ENCODE measurements at regions not wholly inside any gene's neighbourhood (a gene's known extent, or its start where the extent isn't known, plus 50 kb on each side); places are given as distances from the start of the nearest gene placed in this dataset.

DNA sequence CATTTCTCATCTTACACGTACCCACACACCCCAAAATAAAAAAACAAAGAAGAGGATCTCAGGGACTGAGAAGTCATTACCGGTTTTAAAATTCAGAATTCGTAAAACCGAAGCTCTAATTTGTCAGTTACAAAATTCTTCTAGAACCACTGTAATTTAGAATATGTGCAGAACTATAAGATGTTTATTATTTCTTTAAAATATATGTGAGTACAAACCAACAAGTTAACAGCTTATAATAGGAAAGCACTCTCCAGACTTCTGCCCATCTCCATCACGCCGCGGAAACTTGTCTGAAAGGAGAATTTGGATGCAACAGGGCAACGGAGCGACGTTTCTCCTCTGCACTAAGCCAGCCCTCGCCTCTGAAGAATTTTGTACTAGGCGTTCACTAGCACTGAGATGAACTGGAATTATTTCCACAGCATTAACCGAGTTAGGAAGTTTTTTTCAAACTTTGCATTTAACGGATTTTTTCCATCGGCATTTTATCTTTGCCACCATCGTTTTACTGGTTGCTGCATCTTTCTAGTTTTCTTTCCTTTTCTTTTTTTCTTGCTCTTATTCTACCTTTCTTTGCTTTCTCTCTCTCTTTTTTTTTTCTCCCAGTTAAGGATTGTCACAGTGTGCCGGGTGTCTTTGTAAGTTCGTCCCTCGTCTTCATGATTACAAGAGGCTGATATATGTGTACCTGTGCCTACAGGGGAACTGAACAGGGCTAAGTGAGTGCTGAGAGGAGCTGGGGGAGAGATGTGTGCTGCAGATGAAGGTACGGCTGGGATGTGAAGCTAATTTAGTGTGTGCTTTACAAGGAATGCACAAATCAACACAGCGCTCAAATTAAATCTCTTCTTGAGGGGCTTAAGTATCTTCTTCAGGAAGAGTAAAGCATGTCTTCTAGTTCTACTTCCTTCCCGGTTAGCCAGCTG is 295.9 kb upstream of the NFE2L3 start:
- Histone ChIP-seq H3K27me3 (ENCODE audit: control insufficient read depth, insufficient read depth, low read length) (peaks cover 63% of the 10 kb centered on the region), H3K4me1 (ENCODE audit: control insufficient read depth, insufficient read depth, low read length) (peaks cover 16% of the 10 kb centered on the region), H3K36me3 (ENCODE audit: control insufficient read depth, insufficient read depth, low read length) (no peaks in the 10 kb centered on the region), H3K4me3 (ENCODE audit: low read depth, low read length) (peak overlapping the region; percentile 87), H3K9ac (ENCODE audit: low read depth, low read length) (no peak overlapping the region), H3K9me3 (ENCODE audit: control insufficient read depth, insufficient read depth, low read length) (no peaks in the 10 kb centered on the region)

DNA sequence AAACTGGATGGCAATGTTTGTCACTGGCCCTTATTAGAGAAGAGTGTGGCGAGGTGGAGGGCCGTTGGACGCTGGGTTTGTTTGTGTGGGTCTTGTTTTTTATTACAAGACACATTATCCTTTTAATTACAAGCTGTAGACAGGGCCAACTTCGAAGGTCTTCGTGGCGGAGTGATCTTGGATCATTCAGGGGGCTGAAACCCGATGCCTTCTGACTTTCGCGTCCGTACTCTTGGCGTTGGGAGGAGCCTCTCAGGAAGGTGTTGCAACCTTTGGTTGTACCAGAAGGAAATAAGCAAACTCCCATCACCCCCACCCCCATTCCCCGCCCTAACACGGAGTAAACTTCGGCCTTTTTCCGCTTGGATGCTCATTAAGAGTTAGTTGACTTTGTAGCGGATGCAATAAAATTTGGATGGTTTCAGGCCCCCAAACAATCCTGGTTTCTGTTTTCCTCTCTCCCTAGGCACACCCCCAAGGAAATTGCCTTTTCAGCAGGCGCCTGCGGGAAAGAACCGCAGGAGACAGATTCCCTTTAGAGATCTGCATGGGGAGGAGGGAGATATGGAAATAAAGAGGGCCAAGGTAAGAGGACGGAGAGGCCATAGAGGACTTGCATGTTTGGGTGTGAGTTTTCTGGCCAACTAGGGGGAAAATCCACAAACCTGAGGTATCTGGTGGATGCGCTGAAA is 294.5 kb upstream of the NFE2L3 start:
- peak overlapping the region; percentile 56 for H3K9ac ChIP-seq (ENCODE audit: low read depth, low read length)
- peak overlapping the region; percentile 87 for H3K4me3 ChIP-seq (ENCODE audit: low read depth, low read length)
- H3K4me1 ChIP-seq (ENCODE audit: control insufficient read depth, insufficient read depth, low read length): peaks cover 17% of the 10 kb centered on the region
- H3K9me3 ChIP-seq (ENCODE audit: control insufficient read depth, insufficient read depth, low read length): no peaks in the 10 kb centered on the region
- peaks cover 67% of the 10 kb centered on the region for H3K27me3 ChIP-seq (ENCODE audit: control insufficient read depth, insufficient read depth, low read length)
- H3K36me3 ChIP-seq (ENCODE audit: control insufficient read depth, insufficient read depth, low read length): no peaks in the 10 kb centered on the region

DNA sequence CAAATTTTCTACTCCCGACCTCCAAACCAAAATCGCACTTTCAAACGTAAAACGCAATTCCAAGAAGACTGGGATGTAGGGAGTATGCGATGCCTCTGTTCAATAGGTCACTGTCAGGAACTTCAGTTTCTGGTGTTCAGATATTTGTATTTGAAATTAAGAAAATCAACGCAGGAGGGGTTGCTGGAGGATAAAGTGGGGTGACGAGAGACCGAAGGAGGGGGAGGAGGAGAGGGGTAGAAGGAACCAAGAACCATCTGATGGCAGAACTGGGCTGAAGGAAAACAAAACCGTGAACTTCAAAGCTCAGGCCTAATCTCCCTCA is 293.8 kb upstream of the NFE2L3 start:
- no peaks in the 10 kb centered on the region for H3K36me3 ChIP-seq (ENCODE audit: control insufficient read depth, insufficient read depth, low read length)
- H3K4me1 ChIP-seq (ENCODE audit: control insufficient read depth, insufficient read depth, low read length): peaks cover 19% of the 10 kb centered on the region
- H3K27me3 ChIP-seq (ENCODE audit: control insufficient read depth, insufficient read depth, low read length): peaks cover 62% of the 10 kb centered on the region
- H3K9me3 ChIP-seq (ENCODE audit: control insufficient read depth, insufficient read depth, low read length): no peaks in the 10 kb centered on the region
- H3K4me3 ChIP-seq (ENCODE audit: low read depth, low read length): peak overlapping the region; percentile 87
- H3K9ac ChIP-seq (ENCODE audit: low read depth, low read length): peak overlapping the region; percentile 19

- peak overlapping the region; percentile 87 for H3K4me3 ChIP-seq (ENCODE audit: low read depth, low read length)
- H3K36me3 ChIP-seq (ENCODE audit: control insufficient read depth, insufficient read depth, low read length): no peaks in the 10 kb centered on the region
- peaks cover 56% of the 10 kb centered on the region for H3K27me3 ChIP-seq (ENCODE audit: control insufficient read depth, insufficient read depth, low read length)
- peaks cover 21% of the 10 kb centered on the region for H3K4me1 ChIP-seq (ENCODE audit: control insufficient read depth, insufficient read depth, low read length)
- no peaks in the 10 kb centered on the region for H3K9me3 ChIP-seq (ENCODE audit: control insufficient read depth, insufficient read depth, low read length)
- no peak overlapping the region for H3K9ac ChIP-seq (ENCODE audit: low read depth, low read length)
These were observed 293.2 kb upstream of the NFE2L3 start for GRCh38 chr7:25858525-25859411.

DNA sequence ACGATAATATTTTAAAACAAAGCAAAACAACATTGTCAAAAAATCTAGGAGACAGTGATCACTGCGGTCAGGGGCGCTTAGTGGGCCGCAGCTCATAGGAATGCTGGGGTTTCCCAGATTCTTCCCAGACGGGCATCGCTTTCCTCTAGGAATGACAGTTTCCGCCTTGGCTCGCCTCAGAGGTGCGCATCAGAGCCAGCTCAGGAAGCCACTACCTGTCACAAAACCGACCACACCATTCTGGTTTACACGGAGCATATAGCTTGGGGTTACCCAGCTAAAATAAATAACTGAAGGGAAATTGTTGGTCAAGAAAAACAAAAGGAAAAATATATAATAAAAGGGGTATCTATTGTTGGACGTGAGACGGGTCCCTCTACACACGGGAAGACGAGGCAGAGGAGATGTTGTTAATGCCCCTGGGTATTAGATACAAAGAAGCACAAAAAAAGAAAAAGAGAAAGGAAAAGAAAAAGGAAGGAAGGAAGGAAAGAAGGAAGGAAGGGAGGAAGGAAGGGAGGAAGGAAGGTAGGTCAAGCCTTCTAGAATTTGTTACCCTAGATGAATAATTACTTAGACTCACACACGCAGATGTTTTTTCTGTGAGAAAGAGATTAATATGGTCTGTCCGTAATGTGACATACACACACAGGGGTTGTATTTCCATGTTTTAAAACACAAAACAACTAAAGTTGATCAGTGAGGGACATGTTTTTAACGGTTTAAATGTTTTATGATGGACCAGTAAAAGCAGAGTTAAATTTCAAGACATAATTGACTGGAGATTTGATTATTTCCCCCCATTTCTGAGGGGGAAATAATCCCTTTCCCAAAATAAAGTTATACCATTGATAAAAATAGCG is 292.4 kb upstream of the NFE2L3 start:
- H3K36me3 ChIP-seq (ENCODE audit: control insufficient read depth, insufficient read depth, low read length): no peaks in the 10 kb centered on the region
- H3K4me3 ChIP-seq (ENCODE audit: low read depth, low read length): peak overlapping the region; percentile 87
- no peak overlapping the region for H3K9ac ChIP-seq (ENCODE audit: low read depth, low read length)
- H3K4me1 ChIP-seq (ENCODE audit: control insufficient read depth, insufficient read depth, low read length): peaks cover 16% of the 10 kb centered on the region
- H3K9me3 ChIP-seq (ENCODE audit: control insufficient read depth, insufficient read depth, low read length): no peaks in the 10 kb centered on the region
- H3K27me3 ChIP-seq (ENCODE audit: control insufficient read depth, insufficient read depth, low read length): peaks cover 49% of the 10 kb centered on the region

DNA sequence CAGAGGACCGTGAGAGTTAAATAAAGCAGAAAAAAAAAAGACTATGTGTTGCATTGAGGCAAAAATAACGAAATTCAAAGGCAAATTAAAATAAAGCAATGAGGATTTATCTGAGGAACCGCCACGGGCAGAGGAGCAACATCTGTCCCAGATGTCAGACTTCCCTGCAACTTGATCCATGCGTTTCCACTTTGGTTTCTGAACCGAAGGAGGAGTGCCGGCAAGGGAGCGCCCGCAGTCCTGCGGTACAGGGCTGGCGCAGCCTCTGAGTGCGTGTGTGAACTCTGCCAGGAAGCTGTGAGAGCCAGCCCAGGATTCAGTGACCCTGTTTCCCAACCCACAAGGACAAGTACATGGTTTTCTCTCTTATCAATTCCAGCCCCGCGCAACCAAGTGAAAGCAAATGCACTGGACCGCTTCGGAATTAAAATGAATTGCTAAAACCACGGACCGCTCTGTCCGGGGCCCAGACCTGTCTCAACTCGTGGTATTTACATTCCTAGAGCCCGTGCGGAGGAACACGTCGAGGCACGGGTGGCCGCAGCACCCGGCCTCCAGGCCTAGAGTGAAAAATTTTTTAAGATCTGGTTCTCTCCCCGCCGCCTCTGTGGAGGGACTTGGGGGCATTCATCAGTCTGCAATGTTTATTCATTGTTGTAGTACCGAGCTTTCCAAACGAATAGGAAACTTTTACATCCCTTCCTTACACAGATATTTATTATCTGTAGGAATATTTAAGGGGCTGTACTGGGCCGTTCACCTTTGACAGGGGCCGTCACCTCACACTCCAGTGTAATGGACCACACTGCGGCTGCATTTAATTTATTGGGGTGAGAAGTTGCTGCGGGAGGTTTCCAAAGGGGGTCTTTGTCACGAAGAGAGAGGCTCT is 291.5 kb upstream of the NFE2L3 start:
- Histone ChIP-seq H3K36me3 (ENCODE audit: control insufficient read depth, insufficient read depth, low read length) (no peaks in the 10 kb centered on the region), H3K27me3 (ENCODE audit: control insufficient read depth, insufficient read depth, low read length) (peaks cover 47% of the 10 kb centered on the region), H3K4me1 (ENCODE audit: control insufficient read depth, insufficient read depth, low read length) (peaks cover 19% of the 10 kb centered on the region), H3K9ac (ENCODE audit: low read depth, low read length) (no peak overlapping the region), H3K9me3 (ENCODE audit: control insufficient read depth, insufficient read depth, low read length) (no peaks in the 10 kb centered on the region), H3K4me3 (ENCODE audit: low read depth, low read length) (peak overlapping the region; percentile 3)

DNA sequence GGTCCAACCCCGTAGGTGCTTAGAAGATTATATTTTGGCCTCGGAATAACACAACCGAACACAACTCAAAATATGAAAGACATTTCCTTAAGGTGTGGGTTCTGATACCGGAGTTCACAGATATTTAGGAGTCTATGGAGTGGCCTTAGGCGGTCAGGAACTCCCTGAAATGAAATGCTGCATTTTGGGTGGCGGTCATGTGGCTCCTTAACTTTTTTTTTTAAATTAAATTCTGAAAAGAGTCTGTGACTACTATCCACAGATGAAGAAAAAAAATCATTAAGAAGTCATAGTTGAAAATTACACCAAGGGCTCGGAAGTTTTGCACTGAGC is 290.9 kb upstream of the NFE2L3 start:
- Histone ChIP-seq H3K4me1 (ENCODE audit: control insufficient read depth, insufficient read depth, low read length) (peaks cover 24% of the 10 kb centered on the region), H3K9ac (ENCODE audit: low read depth, low read length) (no peak overlapping the region)

GRCh38 chr7:25861601-25862260 is 290.3 kb upstream of the NFE2L3 start:
- Histone ChIP-seq H3K4me1 (ENCODE audit: control insufficient read depth, insufficient read depth, low read length) (peaks cover 24% of the 10 kb centered on the region), H3K9me3 (ENCODE audit: control insufficient read depth, insufficient read depth, low read length) (no peaks in the 10 kb centered on the region), H3K4me3 (ENCODE audit: low read depth, low read length) (no peak overlapping the region), H3K36me3 (ENCODE audit: control insufficient read depth, insufficient read depth, low read length) (no peaks in the 10 kb centered on the region), H3K9ac (ENCODE audit: low read depth, low read length) (no peak overlapping the region), H3K27me3 (ENCODE audit: control insufficient read depth, insufficient read depth, low read length) (peaks cover 40% of the 10 kb centered on the region)

More for the DNA sequence above, 290.9 kb upstream of the NFE2L3 start:
- Histone ChIP-seq H3K4me3 (ENCODE audit: low read depth, low read length) (no peak overlapping the region), H3K27me3 (ENCODE audit: control insufficient read depth, insufficient read depth, low read length) (peaks cover 41% of the 10 kb centered on the region), H3K36me3 (ENCODE audit: control insufficient read depth, insufficient read depth, low read length) (no peaks in the 10 kb centered on the region), H3K9me3 (ENCODE audit: control insufficient read depth, insufficient read depth, low read length) (no peaks in the 10 kb centered on the region)

- H3K9me3 ChIP-seq (ENCODE audit: control insufficient read depth, insufficient read depth, low read length): no peaks in the 10 kb centered on the region
- peaks cover 24% of the 10 kb centered on the region for H3K4me1 ChIP-seq (ENCODE audit: control insufficient read depth, insufficient read depth, low read length)
- peaks cover 40% of the 10 kb centered on the region for H3K27me3 ChIP-seq (ENCODE audit: control insufficient read depth, insufficient read depth, low read length)
- no peak overlapping the region for H3K4me3 ChIP-seq (ENCODE audit: low read depth, low read length)
- H3K9ac ChIP-seq (ENCODE audit: low read depth, low read length): no peak overlapping the region
- no peaks in the 10 kb centered on the region for H3K36me3 ChIP-seq (ENCODE audit: control insufficient read depth, insufficient read depth, low read length)
These were observed 289.6 kb upstream of the NFE2L3 start for GRCh38 chr7:25862261-25863004.

All from iPS-15b (cell line).